Liver (tissue), 8 donors: ENCODE measurements at regions not wholly inside any gene's neighbourhood (a gene's known extent, or its start where the extent isn't known, plus 50 kb on each side); places are given as distances from the start of the nearest gene placed in this dataset.
A peak's percentile ranks its signal among the peaks of the same experiment; 100 is the strongest.

Source experiments
- DNase-seq: peaks from one replicate; pipeline ENCODE4 v3.0.0-alpha.2; 2017; ENCODE audit warnings: low spot score
- H3K27ac ChIP-seq, 2 donors: one replicate each; pipeline ENCODE4 v1.7.0; 2013; ENCODE audit warnings: inconsistent platforms in 2 of 2, low read length in 2 of 2, control low read depth in 1 of 2, low read depth in 1 of 2, mild to moderate bottlenecking in 1 of 2
- H3K27me3 ChIP-seq, 4 donors: one replicate each; pipeline versions ENCODE4 v1.6.1 to v1.7.0; 2013; ENCODE audit warnings: low read length in 3 of 4, inconsistent platforms in 1 of 4, mild to moderate bottlenecking in 1 of 4, moderate library complexity in 1 of 4; ENCODE audit not compliant: control insufficient read depth in 4 of 4, insufficient read depth in 4 of 4
- H3K36me3 ChIP-seq, 4 donors: one replicate each; pipeline versions ENCODE4 v1.6.1 to v1.7.0; 2013; ENCODE audit warnings: low read length in 3 of 4, mild to moderate bottlenecking in 3 of 4, low read depth in 1 of 4, moderate library complexity in 1 of 4; ENCODE audit not compliant: control insufficient read depth in 4 of 4, insufficient read depth in 3 of 4
- H3K4me1 ChIP-seq, 4 donors: one replicate each; pipeline versions ENCODE4 v1.6.1 to v1.7.0; 2013; ENCODE audit warnings: low read length in 3 of 4, mild to moderate bottlenecking in 3 of 4, moderate library complexity in 1 of 4; ENCODE audit not compliant: control insufficient read depth in 4 of 4, insufficient read depth in 4 of 4
- H3K4me3 ChIP-seq, 3 donors: one replicate each; pipeline versions ENCODE4 v1.6.1 to v1.7.0; 2013; ENCODE audit warnings: low read length in 3 of 3, control low read depth in 1 of 3, low read depth in 1 of 3, mild to moderate bottlenecking in 1 of 3
- H3K9ac ChIP-seq, 2 donors: one replicate each; pipeline ENCODE4 v1.7.0; 2013; ENCODE audit warnings: low read length in 2 of 2, mild to moderate bottlenecking in 2 of 2, moderate library complexity in 2 of 2, control low read depth in 1 of 2, low read depth in 1 of 2
- H3K9me3 ChIP-seq, 4 donors: one replicate each; pipeline versions ENCODE4 v1.6.1 to v1.7.0; 2013; ENCODE audit warnings: low read length in 3 of 4; ENCODE audit not compliant: control insufficient read depth in 4 of 4
- CTCF ChIP-seq: fragments of 150-350 bp; IDR thresholded peaks from 2 replicates; pipeline ENCODE4 v1.5.1; 2017; ENCODE audit warnings: improper control_type of control experiment, low read depth, low read length; ENCODE audit not compliant: missing input control
- FOXA1 ChIP-seq: IDR thresholded peaks from 2 replicates; pipeline ENCODE4 v1.6.1; 2016; ENCODE audit warnings: antibody characterized with exemption
- FOXA2 ChIP-seq: IDR thresholded peaks from 2 replicates; pipeline ENCODE4 v1.6.1; 2016; ENCODE audit warnings: antibody characterized with exemption
- HNF4A ChIP-seq, 2 donors: conservative IDR thresholded peaks; 2 replicates each; pipeline ENCODE4 v1.6.1; 2016; ENCODE audit warnings: antibody characterized with exemption in 2 of 2, mild to moderate bottlenecking in 2 of 2
- HNF4G ChIP-seq: IDR thresholded peaks from 2 replicates; pipeline ENCODE4 v1.6.1; 2016; ENCODE audit warnings: antibody characterized with exemption
- JUND ChIP-seq, 2 donors: IDR thresholded peaks; 2 replicates each; pipeline ENCODE4 v1.6.1; 2016; ENCODE audit warnings: antibody characterized with exemption in 2 of 2
- MAX ChIP-seq: IDR thresholded peaks from 2 replicates; pipeline ENCODE4 v1.6.1; 2016; ENCODE audit warnings: antibody characterized with exemption
- NR2F2 ChIP-seq: IDR thresholded peaks from 2 replicates; pipeline ENCODE4 v1.6.1; 2016; ENCODE audit warnings: antibody characterized with exemption
- RAD21 ChIP-seq, 2 donors: IDR thresholded peaks; 2 replicates each; pipeline ENCODE4 v1.6.1; 2016; ENCODE audit warnings: antibody characterized with exemption in 2 of 2, mild to moderate bottlenecking in 2 of 2
- REST ChIP-seq: IDR thresholded peaks from 2 replicates; pipeline ENCODE4 v1.6.1; 2016; ENCODE audit warnings: antibody characterized with exemption, mild to moderate bottlenecking
- RXRA ChIP-seq, 2 donors: IDR thresholded peaks; 2 replicates each; pipeline ENCODE4 v1.6.1; 2017 to 2018; ENCODE audit warnings: antibody characterized with exemption in 2 of 2, mild to moderate bottlenecking in 1 of 2
- SP1 ChIP-seq: IDR thresholded peaks from 2 replicates; pipeline ENCODE4 v1.6.1; 2018; ENCODE audit warnings: antibody characterized with exemption, mild to moderate bottlenecking
- YY1 ChIP-seq: IDR thresholded peaks from 2 replicates; pipeline ENCODE4 v1.6.1; 2016; ENCODE audit warnings: antibody characterized with exemption, mild to moderate bottlenecking
- WGBS: extraction: QIAGEN DNeasy Blood & Tissue Kit; methylation state at CpG from one replicate; pipeline ENCODE4 v1.1.7; 2013; 5-methylcytosine and 5-hydroxymethylcytosine counted together
- TF ChIP-seq, protein P1 (sequence below): IDR thresholded peaks from 2 replicates; pipeline ENCODE4 v1.6.1; 2016; ENCODE audit warnings: antibody characterized with exemption
- donor health status: healthy.
- donor health status: healthy.
- donor health status: healthy.
- donor health status: healthy.
- donor health status: healthy.

DNA sequence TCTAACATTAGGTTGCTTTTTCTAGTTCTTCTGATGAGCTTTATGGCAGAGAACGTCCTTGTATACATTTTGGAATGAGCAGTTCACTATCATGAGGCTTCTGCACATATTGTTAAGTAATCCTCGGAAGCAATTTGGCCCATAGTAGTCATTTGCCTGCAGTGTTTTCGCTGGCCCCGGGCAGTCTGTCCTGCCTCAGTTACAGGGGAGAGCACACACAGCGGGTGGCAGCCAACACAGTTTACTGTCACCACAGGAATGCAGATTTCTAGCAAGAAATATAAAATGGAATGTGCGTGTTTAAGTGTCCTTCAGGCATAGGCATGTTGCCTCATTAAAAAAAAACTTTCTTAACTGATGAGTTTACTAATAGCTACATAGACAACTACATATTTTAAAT, 71.5 kb upstream of the GJB6 start:
- TF ChIP-seq RAD21 (IDR thresholded peaks at IDR 0.05) (no peak), HNF4G (no peak), MAX (no peak)
- WGBS = 92% methylated on average over 6 of the region's 6 CpGs

DNA sequence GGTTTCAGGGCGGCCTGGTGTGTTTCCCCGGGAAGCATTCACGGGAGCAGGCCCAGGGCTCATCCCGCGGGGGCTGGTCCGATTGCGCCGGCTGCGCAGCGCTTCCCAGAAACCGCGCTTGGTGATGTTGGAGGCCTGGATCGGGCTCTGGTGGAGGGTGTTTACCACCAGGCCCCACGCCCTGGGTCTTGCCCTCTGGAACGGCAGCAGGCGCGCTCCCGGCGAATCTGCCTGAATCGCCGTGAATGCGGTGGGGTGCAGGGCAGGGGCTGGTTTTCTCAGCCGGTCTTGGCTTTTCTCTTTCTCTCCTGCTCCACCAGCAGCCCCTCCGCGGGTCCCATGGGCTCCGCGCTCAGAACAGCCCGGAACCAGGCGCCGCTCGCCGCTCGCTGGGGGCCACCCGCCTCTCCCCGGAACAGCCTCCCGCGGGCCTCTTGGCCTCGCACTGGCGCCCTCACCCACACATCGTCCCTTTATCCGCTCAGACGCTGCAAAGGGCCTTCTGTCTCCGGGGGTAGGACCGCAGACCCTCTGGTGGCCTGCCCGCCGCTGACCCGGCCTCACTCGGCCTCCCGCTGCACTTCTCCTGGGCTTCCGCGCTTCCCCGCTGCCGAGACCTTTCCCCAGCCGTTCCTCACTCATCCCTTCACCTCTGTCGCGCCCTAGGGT, 69.4 kb upstream of the GJB6 start:
- H3K27me3 ChIP-seq = no peaks in the 10 kb centered on the region
- TF ChIP-seq RAD21 (IDR thresholded peaks at IDR 0.05) (no peak), FOXA1 (no peak), FOXA2 (no peak), HNF4G (no peak), HNF4A (conservative IDR thresholded peaks at IDR 0.05) (no peak), SP1 (no peak), JUND (IDR thresholded peaks at IDR 0.05) (no peak), CTCF (no peak), NR2F2 (no peak), RXRA (IDR thresholded peaks at IDR 0.05) (no peak), MAX (no peak), REST (no peak)
- H3K27ac ChIP-seq = no peak overlapping the region
- no peak overlapping the region for H3K9ac ChIP-seq
- no peak for DNase-seq
- 37% methylated on average over 56 of the region's 56 CpGs for WGBS
- no peaks in the 10 kb centered on the region for H3K36me3 ChIP-seq
- H3K9me3 ChIP-seq = no peaks in the 10 kb centered on the region
- no peaks in the 10 kb centered on the region for H3K4me1 ChIP-seq
- H3K4me3 ChIP-seq = peak overlapping the region in 1 of 3 donors; percentile 12

More for the DNA sequence above, 71.5 kb upstream of the GJB6 start:
- DNase-seq = no peak
- Histone ChIP-seq H3K27ac (no peak overlapping the region), H3K9ac (no peak overlapping the region), H3K27me3 (no peaks in the 10 kb centered on the region), H3K36me3 (no peaks in the 10 kb centered on the region), H3K4me3 (no peak overlapping the region), H3K4me1 (no peaks in the 10 kb centered on the region), H3K9me3 (peaks cover 0 to 5% (median 2%) of the 10 kb centered on the region in 4 donors)

DNA sequence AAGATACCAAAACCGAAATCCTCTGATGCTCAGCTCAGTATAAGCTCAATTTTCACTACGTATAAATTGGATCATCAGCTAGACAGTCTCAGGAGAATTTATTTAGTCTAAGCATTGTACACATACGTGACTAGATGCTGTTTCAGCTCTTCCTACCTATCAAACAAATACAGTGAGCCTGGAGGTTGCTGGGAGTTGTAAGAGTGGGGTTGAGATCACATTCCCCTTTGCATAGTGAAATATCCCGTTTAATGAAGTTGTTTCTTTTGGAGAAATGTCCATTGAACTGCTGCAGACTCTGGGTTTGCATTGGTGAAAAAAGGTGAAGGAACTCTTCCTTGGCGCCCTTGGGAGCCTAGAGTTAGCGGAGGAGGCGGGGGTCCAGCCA, 68.9 kb upstream of the GJB6 start:
- Histone ChIP-seq H3K4me1 (no peaks in the 10 kb centered on the region), H3K9me3 (no peaks in the 10 kb centered on the region), H3K27me3 (no peaks in the 10 kb centered on the region), H3K27ac (no peak overlapping the region), H3K36me3 (no peaks in the 10 kb centered on the region), H3K9ac (no peak overlapping the region), H3K4me3 (no peak overlapping the region)
- DNase-seq = no peak
- WGBS = 73% methylated on average over 7 of the region's 7 CpGs
- TF ChIP-seq YY1 = no peak
- TF ChIP-seq, protein P1, sequence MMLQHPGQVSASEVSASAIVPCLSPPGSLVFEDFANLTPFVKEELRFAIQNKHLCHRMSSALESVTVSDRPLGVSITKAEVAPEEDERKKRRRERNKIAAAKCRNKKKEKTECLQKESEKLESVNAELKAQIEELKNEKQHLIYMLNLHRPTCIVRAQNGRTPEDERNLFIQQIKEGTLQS = no peak
